ENCODE measurements at regions not wholly inside any gene's neighbourhood (a gene's known extent, or its start where the extent isn't known, plus 50 kb on each side); places are given as distances from the start of the nearest gene placed in this dataset.

DNA sequence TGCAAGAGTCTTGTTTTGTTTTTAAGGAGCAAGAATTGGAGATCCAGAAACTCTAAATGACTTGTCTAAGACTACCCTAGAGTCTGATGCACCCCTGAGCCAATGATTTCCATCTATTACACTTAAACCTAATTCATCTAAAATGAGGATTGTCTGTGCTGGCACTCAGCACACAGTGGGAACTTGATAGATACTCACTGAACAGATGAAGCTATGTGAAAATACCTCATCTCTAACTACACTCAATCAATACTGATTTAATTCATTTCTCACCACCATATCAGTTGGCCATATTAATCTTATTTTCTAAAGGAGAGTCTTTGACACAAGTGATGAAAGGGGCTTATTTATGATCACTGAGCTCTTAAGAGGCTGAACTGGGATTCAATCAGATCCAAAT, 262.1 kb downstream of the HS3ST1 start:
- Histone ChIP-seq H3K9me3 (ENCODE audit: low read length) (no peaks in the 10 kb centered on the region), H3K27ac (ENCODE audit: low read depth, low read length, poor library complexity, severe bottlenecking) (no peak overlapping the region), H2AFZ (ENCODE audit: low read length) (no peak overlapping the region), H3K4me2 (ENCODE audit: low read length) (no peak overlapping the region), H3K4me1 (ENCODE audit: insufficient read depth, low read length, poor library complexity, severe bottlenecking) (no peaks in the 10 kb centered on the region), H3K9me2 (ENCODE audit: insufficient read depth, low read length) (no peaks in the 10 kb centered on the region), H3K79me2 (ENCODE audit: insufficient read depth, low read depth, low read length) (no peaks in the 10 kb centered on the region), H3K36me3 (ENCODE audit: insufficient read depth, low read length) (no peaks in the 10 kb centered on the region), H4K20me1 (ENCODE audit: insufficient read depth, low read length) (no peaks in the 10 kb centered on the region), H3K4me3 (ENCODE audit: low read depth, low read length, poor library complexity, severe bottlenecking) (no peak overlapping the region)
- no TSS peak for BruUV-seq (replicated peaks)
- ChIA-PET CTCF (ENCODE audit: unreplicated experiment) (no interaction called here), POLR2A (interaction anchor here (1.2 to 1.7 kb wide), 2 partner anchors 10 to 13 kb away, joined by 4 to 6 read pairs; no protein-coding TSS in a partner anchor)
- DNase-seq (ENCODE audit: low spot score), result no peak
- intact Hi-C loops (cut with micrococcal nuclease; ENCODE audit: unreplicated experiment), result no loop called here
- TF ChIP-seq, protein P1, sequence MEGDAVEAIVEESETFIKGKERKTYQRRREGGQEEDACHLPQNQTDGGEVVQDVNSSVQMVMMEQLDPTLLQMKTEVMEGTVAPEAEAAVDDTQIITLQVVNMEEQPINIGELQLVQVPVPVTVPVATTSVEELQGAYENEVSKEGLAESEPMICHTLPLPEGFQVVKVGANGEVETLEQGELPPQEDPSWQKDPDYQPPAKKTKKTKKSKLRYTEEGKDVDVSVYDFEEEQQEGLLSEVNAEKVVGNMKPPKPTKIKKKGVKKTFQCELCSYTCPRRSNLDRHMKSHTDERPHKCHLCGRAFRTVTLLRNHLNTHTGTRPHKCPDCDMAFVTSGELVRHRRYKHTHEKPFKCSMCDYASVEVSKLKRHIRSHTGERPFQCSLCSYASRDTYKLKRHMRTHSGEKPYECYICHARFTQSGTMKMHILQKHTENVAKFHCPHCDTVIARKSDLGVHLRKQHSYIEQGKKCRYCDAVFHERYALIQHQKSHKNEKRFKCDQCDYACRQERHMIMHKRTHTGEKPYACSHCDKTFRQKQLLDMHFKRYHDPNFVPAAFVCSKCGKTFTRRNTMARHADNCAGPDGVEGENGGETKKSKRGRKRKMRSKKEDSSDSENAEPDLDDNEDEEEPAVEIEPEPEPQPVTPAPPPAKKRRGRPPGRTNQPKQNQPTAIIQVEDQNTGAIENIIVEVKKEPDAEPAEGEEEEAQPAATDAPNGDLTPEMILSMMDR (conservative IDR thresholded peaks at IDR 0.05; ENCODE audit: low read length), result no peak
- no peak for TF ChIP-seq EZH2phosphoT487 (IDR thresholded peaks at IDR 0.05; ENCODE audit: borderline replicate concordance, low read depth, low read length)

DNA sequence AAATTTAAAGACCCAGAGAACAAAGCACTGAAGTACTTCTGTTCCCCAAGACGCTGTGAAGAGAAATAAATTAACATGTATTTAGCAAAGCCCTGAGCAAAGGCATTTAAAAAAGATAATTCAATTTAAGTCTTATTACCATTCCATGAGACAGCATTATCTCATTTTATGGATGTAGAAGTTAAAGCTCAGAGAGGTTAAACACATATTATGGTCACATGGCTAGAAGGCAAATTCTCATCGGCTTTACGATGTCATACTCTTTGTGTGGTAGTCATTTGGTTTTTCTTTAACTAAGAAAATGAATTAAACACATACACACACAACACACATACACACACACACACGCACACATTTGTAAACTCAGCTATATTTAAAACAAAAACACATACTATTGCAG, 262.7 kb downstream of the HS3ST1 start:
- Histone ChIP-seq H2AFZ (ENCODE audit: low read length) (no peak overlapping the region), H3K36me3 (ENCODE audit: insufficient read depth, low read length) (no peaks in the 10 kb centered on the region), H3K4me1 (ENCODE audit: insufficient read depth, low read length, poor library complexity, severe bottlenecking) (no peaks in the 10 kb centered on the region), H3K79me2 (ENCODE audit: insufficient read depth, low read depth, low read length) (no peaks in the 10 kb centered on the region), H3K27ac (ENCODE audit: low read depth, low read length, poor library complexity, severe bottlenecking) (no peak overlapping the region), H4K20me1 (ENCODE audit: insufficient read depth, low read length) (no peaks in the 10 kb centered on the region), H3K9me2 (ENCODE audit: insufficient read depth, low read length) (no peaks in the 10 kb centered on the region), H3K4me2 (ENCODE audit: low read length) (no peak overlapping the region), H3K4me3 (ENCODE audit: low read depth, low read length, poor library complexity, severe bottlenecking) (no peak overlapping the region), H3K9me3 (ENCODE audit: low read length) (no peaks in the 10 kb centered on the region)
- intact Hi-C loops (cut with micrococcal nuclease; ENCODE audit: unreplicated experiment), result no loop called here
- BruUV-seq (replicated peaks), result no TSS peak
- CTCF ChIA-PET (ENCODE audit: unreplicated experiment), result no interaction called here
- DNase-seq (ENCODE audit: low spot score), result no peak
- POLR2A ChIA-PET, result interaction anchor here (0.7 to 1.7 kb wide), 3 partner anchors 11 to 157 kb away, joined by 3 to 6 read pairs (median 4); no protein-coding TSS in a partner anchor
- TF ChIP-seq, protein P1 (conservative IDR thresholded peaks at IDR 0.05; ENCODE audit: low read length), result no peak
- no peak for TF ChIP-seq EZH2phosphoT487 (IDR thresholded peaks at IDR 0.05; ENCODE audit: borderline replicate concordance, low read depth, low read length)

DNA sequence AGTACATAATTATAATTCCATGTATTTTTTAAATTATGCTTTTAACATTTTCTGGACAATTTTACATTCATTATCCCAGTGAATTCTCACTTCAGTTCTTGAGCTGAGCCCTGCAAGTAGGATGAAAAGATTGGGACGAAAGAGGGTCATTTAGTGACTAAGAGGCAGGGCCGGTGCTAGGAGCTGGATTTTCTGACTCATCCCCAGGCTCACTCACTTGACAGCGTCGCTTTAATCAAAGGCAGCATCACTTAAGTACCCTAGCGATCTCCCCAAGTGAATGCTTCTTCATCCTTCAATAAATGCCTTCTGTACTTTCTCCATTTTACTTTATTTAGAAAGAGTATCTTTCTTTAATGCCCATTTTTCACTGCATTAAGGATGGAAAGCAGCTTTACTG, 263.6 kb downstream of the HS3ST1 start:
- Histone ChIP-seq H3K79me2 (ENCODE audit: insufficient read depth, low read depth, low read length) (no peaks in the 10 kb centered on the region), H3K4me3 (ENCODE audit: low read depth, low read length, poor library complexity, severe bottlenecking) (no peak overlapping the region), H4K20me1 (ENCODE audit: insufficient read depth, low read length) (no peaks in the 10 kb centered on the region), H3K36me3 (ENCODE audit: insufficient read depth, low read length) (no peaks in the 10 kb centered on the region), H3K4me1 (ENCODE audit: insufficient read depth, low read length, poor library complexity, severe bottlenecking) (no peaks in the 10 kb centered on the region), H3K4me2 (ENCODE audit: low read length) (no peak overlapping the region), H3K9me3 (ENCODE audit: low read length) (no peaks in the 10 kb centered on the region), H3K9me2 (ENCODE audit: insufficient read depth, low read length) (no peaks in the 10 kb centered on the region), H2AFZ (ENCODE audit: low read length) (no peak overlapping the region), H3K27ac (ENCODE audit: low read depth, low read length, poor library complexity, severe bottlenecking) (no peak overlapping the region)
- intact Hi-C loops (cut with micrococcal nuclease; ENCODE audit: unreplicated experiment), result no loop called here
- POLR2A ChIA-PET, result interaction anchor here (0.6 kb wide), 2 partner anchors 10 to 126 kb away, joined by 3 read pairs; no protein-coding TSS in a partner anchor
- TF ChIP-seq EZH2phosphoT487 (IDR thresholded peaks at IDR 0.05; ENCODE audit: borderline replicate concordance, low read depth, low read length), result no peak
- TF ChIP-seq, protein P1 (conservative IDR thresholded peaks at IDR 0.05; ENCODE audit: low read length), result no peak
- no TSS peak for BruUV-seq (replicated peaks)
- CTCF ChIA-PET (ENCODE audit: unreplicated experiment), result no interaction called here
- DNase-seq (ENCODE audit: low spot score), result no peak
